ENCODE measurements at regions not wholly inside any gene's neighbourhood (a gene's known extent, or its start where the extent isn't known, plus 50 kb on each side); places are given as distances from the start of the nearest gene placed in this dataset.

GRCh38 chr5:126099077-126099476 lies 324.1 kb upstream of the GRAMD2B start:
- no peak for TF ChIP-seq CTCF (conservative IDR thresholded peaks at IDR 0.05; ENCODE audit: low read length)
- no peak for TF ChIP-seq EZH2phosphoT487 (IDR thresholded peaks at IDR 0.05; ENCODE audit: borderline replicate concordance, low read depth, low read length)
